ENCODE measurements at regions not wholly inside any gene's neighbourhood (a gene's known extent, or its start where the extent isn't known, plus 50 kb on each side); places are given as distances from the start of the nearest gene placed in this dataset.

- no peak for TF ChIP-seq CTCF (IDR thresholded peaks at IDR 0.05)
- TF ChIP-seq EP300 (IDR thresholded peaks at IDR 0.05): no peak
Observed at GRCh38 chr12:105927564-105927963, 211.2 kb downstream of the NUAK1 start.

Measured in ovary (tissue), 3 donors.